A673 (cell line): ENCODE measurements at regions not wholly inside any gene's neighbourhood (a gene's known extent, or its start where the extent isn't known, plus 50 kb on each side); places are given as distances from the start of the nearest gene placed in this dataset.

ENCODE experiments used
- CTCF ChIP-seq: fragments of 300-800, 200-600 bp; sonication (generic); conservative IDR thresholded peaks from 2 replicates; pipeline ENCODE4 v1.5.1; 2017; ENCODE audit warnings: low read depth, mild to moderate bottlenecking, antibody characterized with exemption, low read length, moderate library complexity, mixed read lengths
- EZH2 ChIP-seq: fragments of 200-600 bp; sonication (generic); IDR thresholded peaks from 2 replicates; pipeline ENCODE4 v1.6.1; 2017; ENCODE audit warnings: borderline replicate concordance, low read depth, mild to moderate bottlenecking, mixed read lengths, antibody characterized with exemption, low read length; ENCODE audit not compliant: poor library complexity, severe bottlenecking

GRCh38 chr9:17856995-17857394 is 278.1 kb downstream of the SH3GL2 start:
- TF ChIP-seq CTCF = no peak
- no peak for TF ChIP-seq EZH2
